GM23338 (cell line): ENCODE measurements at regions not wholly inside any gene's neighbourhood (a gene's known extent, or its start where the extent isn't known, plus 50 kb on each side); places are given as distances from the start of the nearest gene placed in this dataset.

ENCODE experiments used
- ATAC-seq: fragments of 200-7000 bp; cut with Tn5 transposase; 3 replicates; pipeline ENCODE4 v1.9.1; 2020
- DNase-seq: peaks from one replicate; pipeline ENCODE4 v3.0.0-alpha.2; 2015; ENCODE audit warnings: low spot score
- H2AFZ ChIP-seq: fragments of 200-600 bp; sonication (generic); 2 replicates; pipeline ENCODE4 v1.8.0; 2016; ENCODE audit warnings: antibody characterized with exemption, mild to moderate bottlenecking, moderate library complexity
- H3F3A ChIP-seq: fragments of 200-600 bp; sonication (generic); replicated peaks from 2 replicates; pipeline ENCODE4 v1.8.0; 2017; ENCODE audit warnings: antibody characterized with exemption, mixed run types, low read depth
- H3K27ac ChIP-seq: fragments of 200-600 bp; sonication (generic); 2 replicates; pipeline ENCODE4 v1.6.1; 2016; ENCODE audit warnings: low read depth
- H3K27me3 ChIP-seq: fragments of 200-600 bp; sonication (generic); 2 replicates; pipeline ENCODE4 v1.8.0; 2016; ENCODE audit warnings: mild to moderate bottlenecking, mixed run types, moderate library complexity; ENCODE audit not compliant: insufficient read depth
- H3K36me3 ChIP-seq: fragments of 200-600 bp; sonication (generic); 2 replicates; pipeline ENCODE4 v1.8.0; 2016; ENCODE audit warnings: mild to moderate bottlenecking; ENCODE audit not compliant: insufficient read depth
- H3K4me1 ChIP-seq: fragments of 200-600 bp; sonication (generic); 2 replicates; pipeline ENCODE4 v1.8.0; 2016; ENCODE audit warnings: mild to moderate bottlenecking, moderate library complexity; ENCODE audit not compliant: insufficient read depth
- H3K4me2 ChIP-seq: fragments of 200-600 bp; sonication (generic); 2 replicates; pipeline ENCODE4 v1.7.1; 2017; ENCODE audit warnings: mixed run types
- H3K4me3 ChIP-seq: fragments of 200-600 bp; sonication (generic); 2 replicates; pipeline ENCODE4 v1.6.1; 2016; ENCODE audit warnings: mixed run types
- H3K79me2 ChIP-seq: fragments of 200-600 bp; sonication (generic); replicated peaks from 2 replicates; pipeline ENCODE4 v1.8.0; 2017; ENCODE audit warnings: mild to moderate bottlenecking; ENCODE audit not compliant: insufficient read depth
- H3K9me2 ChIP-seq: fragments of 200-600 bp; sonication (generic); 2 replicates; pipeline ENCODE4 v1.8.0; 2017; ENCODE audit not compliant: insufficient read depth
- H4K20me1 ChIP-seq: fragments of 200-600 bp; sonication (generic); replicated peaks from 2 replicates; pipeline ENCODE4 v1.8.0; 2017; ENCODE audit warnings: mild to moderate bottlenecking; ENCODE audit not compliant: insufficient read depth
- H3K27ac Mint-ChIP-seq: 2 replicates; pipeline ENCODE4 v1.8.0; 2020; ENCODE audit warnings: inconsistent platforms, mild to moderate bottlenecking, moderate library complexity, mixed read lengths
- H3K27me3 Mint-ChIP-seq: 3 replicates; pipeline ENCODE4 v1.8.0; 2022; ENCODE audit warnings: low read depth, mild to moderate bottlenecking, moderate library complexity, mixed read lengths, inconsistent platforms; ENCODE audit not compliant: insufficient read depth, poor library complexity
- H3K36me3 Mint-ChIP-seq: 3 replicates; pipeline ENCODE4 v1.8.0; 2021; ENCODE audit warnings: low read depth, mild to moderate bottlenecking, inconsistent platforms, moderate library complexity, mixed read lengths
- H3K4me1 Mint-ChIP-seq: 3 replicates; pipeline ENCODE4 v1.8.0; 2020; ENCODE audit warnings: mild to moderate bottlenecking, inconsistent platforms, mixed read lengths
- H3K4me3 Mint-ChIP-seq: 3 replicates; pipeline ENCODE4 v1.8.0; 2021; ENCODE audit warnings: moderate library complexity, mild to moderate bottlenecking, inconsistent platforms, mixed read lengths
- H3K9me3 Mint-ChIP-seq: 3 replicates; pipeline ENCODE4 v1.8.0; 2020; ENCODE audit warnings: moderate library complexity, mild to moderate bottlenecking, inconsistent platforms, mixed read lengths
- CTCF ChIP-seq, 2 experiments: fragments of 200-600 bp in 1 of 2; sonication (generic) in 1 of 2; conservative IDR thresholded peaks; 2 replicates each; pipeline versions ENCODE4 v1.5.1 to v1.6.1; 2016 to 2017; ENCODE audit warnings: antibody characterized with exemption in 2 of 2, low read depth in 2 of 2, mild to moderate bottlenecking in 2 of 2, moderate library complexity in 1 of 2
- ETS1 ChIP-seq: IDR thresholded peaks from 2 replicates; pipeline ENCODE4 v1.6.1; 2016; ENCODE audit warnings: antibody characterized with exemption
- EZH2phosphoT487 ChIP-seq: fragments of 200-600 bp; sonication (generic); IDR thresholded peaks from one replicate; pipeline ENCODE4 v1.8.1; 2018; ENCODE audit warnings: antibody characterized with exemption; ENCODE audit not compliant: unreplicated experiment
- JUNB ChIP-seq: IDR thresholded peaks from one replicate; pipeline ENCODE4 v1.6.1; 2016; ENCODE audit warnings: antibody characterized with exemption; ENCODE audit not compliant: unreplicated experiment
- NANOG ChIP-seq: IDR thresholded peaks from 2 replicates; pipeline ENCODE4 v1.6.1; 2016; ENCODE audit warnings: antibody characterized with exemption, borderline replicate concordance
- REST ChIP-seq: IDR thresholded peaks from one replicate; pipeline ENCODE4 v1.6.1; 2018; ENCODE audit warnings: antibody characterized with exemption; ENCODE audit not compliant: unreplicated experiment
- ZNF114 ChIP-seq: fragments of 250-450 bp; sonication (Bioruptor Pico); IDR thresholded peaks from 2 replicates; pipeline ENCODE4 v1.5.0; 2020; ENCODE audit warnings: mild to moderate bottlenecking, moderate library complexity
- ZNF331 ChIP-seq: fragments of 250-450 bp; sonication (Bioruptor Pico); IDR thresholded peaks from 2 replicates; pipeline ENCODE4 v1.5.0; 2020; ENCODE audit warnings: low read depth, mild to moderate bottlenecking, moderate library complexity
- ZNF462 ChIP-seq: fragments of 250-450 bp; sonication (Bioruptor Pico); IDR thresholded peaks from 2 replicates; pipeline ENCODE4 v1.5.0; 2020; ENCODE audit warnings: mild to moderate bottlenecking, moderate library complexity

- peak; percentile 51 for ATAC-seq
- DNase-seq, result no peak
- H3K9me2 ChIP-seq, result no peaks in the 10 kb centered on the region
- Mint-ChIP-seq H3K36me3 (no peaks in the 10 kb centered on the region), H3K4me1 (peaks cover 25% of the 10 kb centered on the region), H3K4me3 (no peak overlapping the region; the same call in 2 of the 3 replicates), H3K27ac (no peak overlapping the region), H3K9me3 (no peaks in the 10 kb centered on the region; the same call in 2 of the 3 replicates), H3K27me3 (peaks cover 7% of the 10 kb centered on the region)
- H3K4me3 ChIP-seq, result no peak overlapping the region
- H3K4me1 ChIP-seq, result peaks cover 16% of the 10 kb centered on the region
- TF ChIP-seq CTCF (conservative IDR thresholded peaks at IDR 0.05; ENCODE audit: low read depth in 2 of 2), result no peak
- TF ChIP-seq JUNB, result no peak
- TF ChIP-seq ZNF331 (CRISPR knock-in tag), result no peak
- TF ChIP-seq EZH2phosphoT487, result no peak
- TF ChIP-seq ZNF114 (CRISPR knock-in tag), result no peak
- no peak for TF ChIP-seq ZNF462 (CRISPR knock-in tag)
- no peak for TF ChIP-seq REST
- TF ChIP-seq NANOG, result no peak
- TF ChIP-seq ETS1, result no peak
- H3K27ac ChIP-seq, result no peak overlapping the region
- no peaks in the 10 kb centered on the region for H3K36me3 ChIP-seq
- no peaks in the 10 kb centered on the region for H3F3A ChIP-seq
- no peaks in the 10 kb centered on the region for H4K20me1 ChIP-seq
- no peaks in the 10 kb centered on the region for H3K79me2 ChIP-seq
- H3K4me2 ChIP-seq, result peak overlapping the region; percentile 8; the same call in 1 of the 2 replicates
- peak overlapping the region; percentile 85 for H2AFZ ChIP-seq
- H3K27me3 ChIP-seq, result no peaks in the 10 kb centered on the region
These were observed 131.4 kb downstream of the SNX5 start for GRCh38 chr20:17837179-17837578.
